Stimulated activated CD4-positive, alpha-beta T cell treated with anti-CD3 and anti-CD28 coated beads, Interleukin-15, amount 100 ng/mL, for 24 hours (primary cell): ENCODE measurements at regions not wholly inside any gene's neighbourhood (a gene's known extent, or its start where the extent isn't known, plus 50 kb on each side); places are given as distances from the start of the nearest gene placed in this dataset.
"Not testable (repeated sequence)": the region's sequence is repeated elsewhere in the genome, so short reads cannot be mapped to it uniquely, and the experiment has no call there.

Experiments used
- DNase-seq: peaks from one replicate; pipeline ENCODE4 v3.0.0-alpha.2; 2020

- DNase-seq = no peak
These were observed 1469.8 kb downstream of the CDH11 start for GRCh38 chr16:63652091-63652490.

- no peak for DNase-seq
These were observed 1471.3 kb downstream of the CDH11 start for GRCh38 chr16:63650550-63650949.

- DNase-seq = not testable (repeated sequence)
These were observed 1488.0 kb downstream of the CDH11 start for GRCh38 chr16:63633706-63634445.

- DNase-seq = no peak
These were observed 1492.6 kb downstream of the CDH11 start for GRCh38 chr16:63629272-63629671.

- no peak for DNase-seq
These were observed 1493.1 kb downstream of the CDH11 start for GRCh38 chr16:63628812-63629211.

GRCh38 chr16:63625126-63625525 lies 1496.7 kb downstream of the CDH11 start:
- DNase-seq = no peak

- DNase-seq = no peak
These were observed 1498.3 kb downstream of the CDH11 start for GRCh38 chr16:63623551-63624039.

- DNase-seq = no peak
These were observed 1502.9 kb downstream of the CDH11 start for GRCh38 chr16:63618896-63619485.

- DNase-seq = no peak
These were observed 1503.7 kb downstream of the CDH11 start for GRCh38 chr16:63617990-63618763.

GRCh38 chr16:63617047-63617989 lies 1504.5 kb downstream of the CDH11 start:
- DNase-seq = no peak

GRCh38 chr16:63614429-63614828 lies 1507.4 kb downstream of the CDH11 start:
- DNase-seq = no peak

GRCh38 chr16:63613701-63614100 lies 1508.2 kb downstream of the CDH11 start:
- no peak for DNase-seq

- DNase-seq = no peak
These were observed 1509.2 kb downstream of the CDH11 start for GRCh38 chr16:63612462-63613227.

- DNase-seq = no peak
These were observed 1515.1 kb downstream of the CDH11 start for GRCh38 chr16:63606778-63607177.

- no peak for DNase-seq
These were observed 1519.5 kb downstream of the CDH11 start for GRCh38 chr16:63602206-63602927.

GRCh38 chr16:63596716-63597115 lies 1525.1 kb downstream of the CDH11 start:
- DNase-seq = no peak

GRCh38 chr16:63592852-63593251 lies 1529.0 kb downstream of the CDH11 start:
- no peak for DNase-seq

GRCh38 chr16:63581570-63581969 lies 1540.3 kb downstream of the CDH11 start:
- no peak for DNase-seq

- no peak for DNase-seq
These were observed 1542.6 kb upstream of the CDH8 start for GRCh38 chr16:63578791-63579190.

- DNase-seq = no peak
These were observed 1541.7 kb upstream of the CDH8 start for GRCh38 chr16:63577891-63578290.

GRCh38 chr16:63575041-63575440 lies 1538.8 kb upstream of the CDH8 start:
- no peak for DNase-seq
